SH-SY5Y (cell line): ENCODE measurements at regions not wholly inside any gene's neighbourhood (a gene's known extent, or its start where the extent isn't known, plus 50 kb on each side); places are given as distances from the start of the nearest gene placed in this dataset.

Experiments used
- GATA2 ChIP-seq: IDR thresholded peaks from 2 replicates; pipeline ENCODE4 v1.6.1; 2011; ENCODE audit warnings: mild to moderate bottlenecking, low read depth, low read length
- GATA3 ChIP-seq: IDR thresholded peaks from 2 replicates; pipeline ENCODE4 v1.6.1; 2011; ENCODE audit warnings: low read depth, mild to moderate bottlenecking, low read length, moderate library complexity

DNA sequence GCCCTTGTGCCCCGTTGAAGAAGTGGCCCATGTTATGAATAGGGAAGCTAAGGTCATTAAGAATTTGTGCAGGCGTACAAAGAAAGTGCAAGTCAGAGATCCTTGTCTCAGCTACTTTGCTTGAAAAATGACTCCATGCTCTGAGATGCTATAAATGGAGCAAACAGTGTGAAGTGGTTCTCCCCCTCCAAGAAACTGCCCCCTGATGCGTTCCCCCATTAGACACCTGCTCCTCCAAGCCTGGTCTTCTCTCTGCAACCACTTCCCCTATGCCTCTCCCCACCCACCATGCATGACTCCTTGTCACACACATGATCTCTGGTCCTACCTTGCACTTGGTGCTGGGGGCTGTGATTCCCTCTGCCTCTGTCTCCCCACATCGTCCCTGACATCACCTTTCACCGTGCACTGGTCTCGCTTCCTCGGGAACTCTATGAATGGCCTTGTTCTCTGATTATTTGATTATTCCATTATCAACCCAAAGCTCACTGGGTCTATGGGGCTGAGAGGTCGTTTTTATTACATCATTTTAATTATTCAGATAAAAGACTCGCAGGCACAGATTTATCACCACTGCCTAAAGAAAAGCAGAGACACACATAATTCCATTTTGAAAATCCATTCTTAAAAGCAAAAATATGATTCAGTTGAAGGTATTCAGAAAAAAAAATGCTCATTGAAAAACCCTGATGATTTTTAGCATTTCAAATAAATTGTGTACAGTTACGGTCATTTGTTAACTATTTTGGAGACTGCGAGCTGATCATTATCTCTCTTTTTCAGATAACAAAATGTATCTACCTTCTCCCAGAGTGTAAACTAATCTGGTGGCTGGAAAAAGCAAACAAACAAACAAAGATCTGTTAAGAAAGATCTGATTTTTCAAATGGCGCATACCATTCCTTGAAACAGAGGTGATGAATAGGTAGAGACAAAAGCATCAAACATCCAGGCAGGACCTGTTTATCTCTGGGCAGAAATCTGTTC lies 294.9 kb downstream of the SOX11 start:
- TF ChIP-seq GATA3 (peak; percentile 84), GATA2 (peak; percentile 34)

- TF ChIP-seq GATA3 = no peak
Measured at GRCh38 chr2:5988120-5988519, 295.9 kb downstream of the SOX11 start.

DNA sequence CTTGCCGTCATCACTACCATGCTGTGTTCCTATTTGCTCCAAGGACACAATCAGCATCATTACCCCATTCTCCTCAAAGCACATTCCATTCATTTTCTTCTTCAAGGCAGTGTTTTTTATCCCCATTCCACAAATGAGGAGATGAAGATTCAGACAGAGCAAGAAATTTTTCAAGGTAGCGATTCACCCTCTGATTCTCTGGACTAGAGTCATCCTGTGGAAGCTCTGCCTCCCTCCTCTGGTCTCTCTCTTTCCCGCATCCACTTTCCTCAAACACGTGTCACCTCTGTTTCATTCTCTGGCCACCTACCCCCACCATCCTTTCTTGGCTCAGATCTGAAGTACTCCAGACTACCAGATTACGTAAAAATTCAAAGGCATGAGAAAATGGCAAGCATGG lies 297.9 kb downstream of the SOX11 start:
- TF ChIP-seq GATA2 (no peak), GATA3 (no peak)

DNA sequence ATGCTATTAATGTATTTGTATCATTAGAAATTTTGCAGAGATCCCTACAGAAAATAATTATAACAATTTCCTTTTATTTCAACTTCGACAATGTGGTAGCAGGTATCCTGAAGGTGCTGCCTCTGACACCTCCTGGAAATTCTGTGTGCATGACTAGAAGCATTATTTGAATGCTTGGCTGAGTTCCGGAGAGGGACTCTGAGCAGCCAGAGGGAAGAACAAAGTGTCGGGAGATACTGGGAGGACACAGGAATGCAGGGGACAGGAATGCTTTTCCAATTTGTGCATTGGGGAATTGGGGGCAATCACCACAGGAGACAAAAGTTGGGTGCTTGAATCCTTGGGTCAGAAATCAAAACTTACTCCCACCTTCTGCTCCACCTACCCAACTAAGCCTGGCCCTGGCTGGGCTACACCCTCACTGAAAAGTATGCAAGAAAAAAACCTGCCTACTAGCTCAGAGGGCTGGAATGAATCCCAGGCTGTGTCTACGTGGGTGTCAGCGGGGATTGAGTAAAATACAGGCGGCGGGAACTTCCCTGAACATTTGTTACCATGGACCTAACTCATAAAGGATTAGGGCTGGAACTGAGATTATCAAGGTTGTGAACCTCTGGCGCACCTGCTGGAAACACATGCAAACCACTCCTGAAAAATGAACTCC lies 299.3 kb downstream of the SOX11 start:
- TF ChIP-seq GATA3 (no peak), GATA2 (no peak)

- TF ChIP-seq GATA2 (no peak), GATA3 (no peak)
Measured at GRCh38 chr2:5995832-5996231, 303.6 kb downstream of the SOX11 start.

DNA sequence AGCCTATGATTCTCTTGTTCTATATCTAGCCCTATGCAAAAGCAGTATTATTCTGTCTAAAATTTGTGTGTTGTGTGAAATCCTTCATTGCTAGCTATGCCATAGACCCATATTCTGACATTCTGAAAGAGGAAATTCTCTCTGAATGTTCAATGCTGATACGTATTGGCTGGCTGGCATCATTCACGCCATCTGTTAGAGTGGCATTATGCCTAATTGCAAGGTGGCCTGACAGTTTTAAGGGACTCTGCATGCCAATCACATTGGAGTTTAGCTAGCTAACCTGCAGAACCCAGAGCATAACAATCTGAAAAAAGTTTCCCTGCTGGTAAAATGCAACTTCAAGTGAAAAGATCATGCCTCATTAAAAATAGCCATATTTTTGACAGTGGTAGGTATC lies 316.0 kb downstream of the SOX11 start:
- no peak for TF ChIP-seq GATA2
- TF ChIP-seq GATA3 = no peak

- TF ChIP-seq GATA2 (no peak), GATA3 (no peak)
Measured at GRCh38 chr2:6008726-6009125, 316.5 kb downstream of the SOX11 start.

DNA sequence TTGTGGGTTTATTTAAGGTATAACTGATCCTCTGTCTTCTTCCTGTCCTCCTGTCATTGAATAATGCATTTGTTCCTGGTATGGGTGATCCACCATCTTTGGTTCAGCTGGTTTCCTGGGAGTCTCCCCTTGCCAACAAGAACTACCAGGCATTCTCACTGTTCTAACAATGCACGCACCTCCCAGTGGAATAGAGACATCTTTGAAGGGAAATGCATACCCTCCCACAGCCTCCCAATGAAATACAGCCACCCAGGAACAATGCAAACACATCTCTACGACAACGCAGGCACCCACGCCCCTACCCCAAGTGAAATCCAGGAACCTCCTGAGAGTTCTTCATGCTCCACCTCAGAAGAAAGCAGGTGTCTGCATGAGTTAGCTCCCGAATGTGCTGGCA lies 318.0 kb downstream of the SOX11 start:
- TF ChIP-seq GATA2 = no peak
- TF ChIP-seq GATA3 = no peak

- no peak for TF ChIP-seq GATA2
- no peak for TF ChIP-seq GATA3
Measured at GRCh38 chr2:6011921-6012320, 319.7 kb downstream of the SOX11 start.

- TF ChIP-seq GATA3 (no peak), GATA2 (no peak)
Measured at GRCh38 chr2:6017736-6018286, 325.6 kb downstream of the SOX11 start.

GRCh38 chr2:6024229-6024628 lies 332.0 kb downstream of the SOX11 start:
- TF ChIP-seq GATA2 = no peak
- no peak for TF ChIP-seq GATA3

- TF ChIP-seq GATA3 (no peak), GATA2 (no peak)
Measured at GRCh38 chr2:6024784-6025183, 332.6 kb downstream of the SOX11 start.

DNA sequence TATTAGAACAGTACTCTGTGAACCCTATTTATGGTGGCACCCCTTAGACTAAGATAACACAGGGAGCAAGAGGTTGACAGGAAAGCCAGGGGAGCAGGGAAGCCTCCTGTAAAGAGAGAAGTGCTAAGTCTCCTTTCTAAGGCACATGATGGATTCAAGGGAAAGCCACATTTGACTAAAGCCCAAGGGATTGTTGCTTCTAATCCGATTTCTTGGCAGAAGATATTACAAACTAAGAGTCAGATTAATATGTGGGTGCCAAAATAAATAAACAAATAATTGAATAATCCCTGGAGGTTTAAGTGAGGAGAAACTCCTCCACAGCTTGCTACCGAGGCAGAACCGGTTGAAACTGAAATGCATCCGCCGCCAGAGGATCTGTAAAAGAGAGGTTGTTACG lies 333.2 kb downstream of the SOX11 start:
- TF ChIP-seq GATA2 (no peak), GATA3 (no peak)

- no peak for TF ChIP-seq GATA2
- TF ChIP-seq GATA3 = no peak
Measured at GRCh38 chr2:6027066-6027465, 334.9 kb downstream of the SOX11 start.

GRCh38 chr2:6031200-6031867 lies 339.1 kb downstream of the SOX11 start:
- TF ChIP-seq GATA2 (no peak), GATA3 (no peak)
